Caco-2 (cell line): ENCODE measurements at regions not wholly inside any gene's neighbourhood (a gene's known extent, or its start where the extent isn't known, plus 50 kb on each side); places are given as distances from the start of the nearest gene placed in this dataset.

Source experiments
- BruUV-seq: library from RNA; stranded (reverse); fragments of 400-500 nt; replicated peaks from 2 replicates; lab custom pipeline; 2021; lab: Mats Ljungman, UMichigan
- CTCF ChIA-PET: fragments of 300-600 bp; sonication (Branson Sonifier 250); formaldehyde crosslinking; loops from one replicate; lab custom pipeline; 2022; ENCODE audit warnings: antibody characterized with exemption; lab: Charles Lee
- POLR2A ChIA-PET: fragments of 300-600 bp; sonication (Branson Sonifier 250); formaldehyde crosslinking; loops from one replicate; lab custom pipeline; 2022; ENCODE audit warnings: antibody characterized with exemption; lab: Charles Lee
- DNase-seq, 2 experiments: peaks; one replicate each; pipeline versions ENCODE4 v3.0.0 to v3.0.0-alpha.2; 2020 to 2022
- H3K27me3 ChIP-seq: replicated peaks from 2 replicates; pipeline ENCODE4 v1.6.0; 2011; ENCODE audit warnings: low read length; ENCODE audit not compliant: control insufficient read depth, insufficient read depth
- H3K36me3 ChIP-seq: 2 replicates; pipeline ENCODE4 v1.5.1; 2011; ENCODE audit warnings: low read length; ENCODE audit not compliant: control insufficient read depth, insufficient read depth
- H3K4me1 ChIP-seq: fragments of 250-450 bp; sonication (Bioruptor Pico); 2 replicates; pipeline ENCODE4 v1.5.1; 2020; ENCODE audit warnings: mild to moderate bottlenecking
- H3K4me3 ChIP-seq: 2 replicates; pipeline ENCODE4 v1.5.1; 2011; ENCODE audit warnings: low read depth, mild to moderate bottlenecking, control low read depth, low read length
- H3K9me3 ChIP-seq: fragments of 250-450 bp; sonication (Bioruptor Pico); 2 replicates; pipeline ENCODE4 v1.5.1; 2020; ENCODE audit warnings: mild to moderate bottlenecking, moderate library complexity
- H3K27ac Mint-ChIP-seq: one replicate; pipeline ENCODE4 v1.8.0; 2022; ENCODE audit warnings: mixed read lengths; ENCODE audit not compliant: unreplicated experiment
- H3K27me3 Mint-ChIP-seq: one replicate; pipeline ENCODE4 v1.8.0; 2022; ENCODE audit warnings: mixed read lengths; ENCODE audit not compliant: insufficient read depth, unreplicated experiment
- H3K36me3 Mint-ChIP-seq: one replicate; pipeline ENCODE4 v1.8.0; 2022; ENCODE audit warnings: mild to moderate bottlenecking, mixed read lengths; ENCODE audit not compliant: insufficient read depth, unreplicated experiment
- H3K4me1 Mint-ChIP-seq: one replicate; pipeline ENCODE4 v1.8.0; 2022; ENCODE audit warnings: low read depth, mixed read lengths; ENCODE audit not compliant: unreplicated experiment
- H3K4me3 Mint-ChIP-seq: one replicate; pipeline ENCODE4 v1.8.0; 2022; ENCODE audit warnings: mild to moderate bottlenecking, moderate library complexity, mixed read lengths; ENCODE audit not compliant: unreplicated experiment
- H3K9me3 Mint-ChIP-seq: one replicate; pipeline ENCODE4 v1.8.0; 2022; ENCODE audit warnings: mixed read lengths; ENCODE audit not compliant: unreplicated experiment
- CTCF ChIP-seq, 2 experiments: fragments of 200-600 bp in 1 of 2; IDR thresholded peaks; 1 replicate in 1 of 2; 2 replicates in 1 of 2; pipeline versions ENCODE4 v1.5.1 to v1.8.0; 2011 to 2022; ENCODE audit warnings: antibody characterized with exemption in 1 of 2, control low read depth in 1 of 2, inconsistent platforms in 1 of 2, low read depth in 1 of 2, low read length in 1 of 2, mild to moderate bottlenecking in 1 of 2, moderate library complexity in 1 of 2; ENCODE audit not compliant: insufficient read depth in 1 of 2, severe bottlenecking in 1 of 2, unreplicated experiment in 1 of 2
- intact Hi-C: fragments of 100-400 bp; cut with micrococcal nuclease; formaldehyde crosslinking; loops from one replicate; pipeline ENCODE4 v1.10.0; 2022; ENCODE audit not compliant: unreplicated experiment

GRCh38 chr13:21777813-21778212, 106.9 kb downstream of the FGF9 start:
- Mint-ChIP-seq H3K4me1 (no peaks in the 10 kb centered on the region), H3K9me3 (peaks cover 19% of the 10 kb centered on the region), H3K36me3 (no peaks in the 10 kb centered on the region), H3K27ac (no peak overlapping the region), H3K27me3 (no peaks in the 10 kb centered on the region), H3K4me3 (no peak overlapping the region)
- Histone ChIP-seq H3K4me3 (no peak overlapping the region), H3K27me3 (no peaks in the 10 kb centered on the region), H3K36me3 (no peaks in the 10 kb centered on the region), H3K4me1 (no peaks in the 10 kb centered on the region), H3K9me3 (no peaks in the 10 kb centered on the region)
- CTCF ChIA-PET = no interaction called here
- no peak for TF ChIP-seq CTCF (IDR thresholded peaks at IDR 0.05; ENCODE audit: insufficient read depth in 1 of 2, low read depth in 1 of 2, low read length in 1 of 2, severe bottlenecking in 1 of 2, unreplicated experiment in 1 of 2)
- no TSS peak for BruUV-seq
- POLR2A ChIA-PET = no interaction called here
- intact Hi-C loops = no loop called here
- no peak for DNase-seq

- BruUV-seq = no TSS peak
- CTCF ChIA-PET = no interaction called here
- Histone ChIP-seq H3K4me3 (no peak overlapping the region), H3K27me3 (no peaks in the 10 kb centered on the region), H3K4me1 (no peaks in the 10 kb centered on the region), H3K36me3 (no peaks in the 10 kb centered on the region), H3K9me3 (no peaks in the 10 kb centered on the region; the same call in 1 of the 2 replicates)
- DNase-seq = no peak
- no peak overlapping the region for H3K4me3 Mint-ChIP-seq
- H3K36me3 Mint-ChIP-seq = no peaks in the 10 kb centered on the region
- H3K9me3 Mint-ChIP-seq = peaks cover 19% of the 10 kb centered on the region
- TF ChIP-seq CTCF (IDR thresholded peaks at IDR 0.05; ENCODE audit: insufficient read depth in 1 of 2, low read depth in 1 of 2, low read length in 1 of 2, severe bottlenecking in 1 of 2, unreplicated experiment in 1 of 2) = no peak
- POLR2A ChIA-PET = no interaction called here
- no peaks in the 10 kb centered on the region for H3K27me3 Mint-ChIP-seq
- H3K4me1 Mint-ChIP-seq = no peaks in the 10 kb centered on the region
- no peak overlapping the region for H3K27ac Mint-ChIP-seq
- intact Hi-C loops = no loop called here
Measured at GRCh38 chr13:21782736-21783135, 111.9 kb downstream of the FGF9 start.

GRCh38 chr13:21785990-21786389, 115.1 kb downstream of the FGF9 start:
- H3K9me3 Mint-ChIP-seq = no peaks in the 10 kb centered on the region

More at GRCh38 chr13:21785990-21786389, 115.1 kb downstream of the FGF9 start:
- Histone ChIP-seq H3K4me1 (no peaks in the 10 kb centered on the region), H3K9me3 (no peaks in the 10 kb centered on the region; the same call in 1 of the 2 replicates), H3K27me3 (no peaks in the 10 kb centered on the region), H3K4me3 (no peak overlapping the region), H3K36me3 (no peaks in the 10 kb centered on the region)
- no peaks in the 10 kb centered on the region for H3K36me3 Mint-ChIP-seq
- POLR2A ChIA-PET = no interaction called here
- no peak overlapping the region for H3K27ac Mint-ChIP-seq
- no peak overlapping the region for H3K4me3 Mint-ChIP-seq
- intact Hi-C loops = no loop called here
- no peaks in the 10 kb centered on the region for H3K4me1 Mint-ChIP-seq
- BruUV-seq = no TSS peak
- H3K27me3 Mint-ChIP-seq = no peaks in the 10 kb centered on the region
- no peak for DNase-seq
- CTCF ChIA-PET = no interaction called here
- no peak for TF ChIP-seq CTCF (IDR thresholded peaks at IDR 0.05; ENCODE audit: insufficient read depth in 1 of 2, low read depth in 1 of 2, low read length in 1 of 2, severe bottlenecking in 1 of 2, unreplicated experiment in 1 of 2)
